Activated CD4-positive, alpha-beta T cell treated with anti-CD3 and anti-CD28 coated beads, Interleukin-2, amount 50 U/mL, for 48 hours (primary cell): ENCODE measurements at regions not wholly inside any gene's neighbourhood (a gene's known extent, or its start where the extent isn't known, plus 50 kb on each side); places are given as distances from the start of the nearest gene placed in this dataset.
A peak's percentile ranks its signal among the peaks of the same experiment; 100 is the strongest.

Experiments used
- DNase-seq, 2 experiments: peaks; one replicate each; pipeline ENCODE4 v3.0.0-alpha.2; 2020

GRCh38 chr21:38660333-38661196 lies 145.2 kb upstream of the ETS2 start:
- peak in 1 of 2 experiments; percentile 6 for DNase-seq

GRCh38 chr21:38661197-38661871 lies 144.4 kb upstream of the ETS2 start:
- DNase-seq: peak; percentile 11 to 14

GRCh38 chr21:38661889-38662568 lies 143.7 kb upstream of the ETS2 start:
- no peak for DNase-seq

GRCh38 chr21:38663282-38663681 lies 142.4 kb upstream of the ETS2 start:
- no peak for DNase-seq

DNA sequence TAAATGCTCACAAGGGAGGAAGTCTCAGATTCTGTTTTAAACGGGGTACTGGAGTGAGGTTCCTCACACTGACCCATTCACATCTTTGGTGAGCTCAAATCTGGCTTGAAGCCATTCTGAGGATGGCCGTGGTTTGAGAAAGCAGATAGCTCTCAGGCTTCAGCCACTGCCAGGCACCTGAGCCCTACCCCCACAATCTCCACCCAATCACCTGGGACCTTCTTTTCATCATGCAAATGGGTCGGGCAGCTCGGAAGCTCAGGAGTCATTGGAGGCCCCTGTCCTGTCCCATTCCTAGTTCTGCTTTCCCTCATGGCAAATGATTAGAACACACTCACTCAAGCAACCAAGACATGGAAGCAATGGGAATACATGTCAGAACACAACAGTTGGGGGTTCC lies 141.4 kb upstream of the ETS2 start:
- no peak for DNase-seq

DNA sequence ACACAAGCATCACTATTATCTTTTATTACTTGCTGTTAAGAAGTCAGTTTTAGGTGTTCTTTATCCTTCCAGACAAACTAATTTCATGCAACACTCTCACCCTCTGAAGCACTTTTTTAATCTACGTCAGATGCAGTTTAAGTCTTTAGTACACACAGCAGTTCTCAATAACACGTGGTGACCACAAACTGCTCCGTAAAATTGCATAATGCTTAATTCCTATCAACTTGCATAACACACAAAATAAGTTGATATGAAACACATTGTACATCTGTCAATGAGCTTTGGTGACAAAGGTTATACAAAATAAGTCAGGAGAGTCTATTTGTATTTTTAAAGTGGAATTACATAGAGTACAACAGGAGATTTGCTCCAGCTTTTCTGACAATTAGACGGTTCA lies 140.9 kb upstream of the ETS2 start:
- DNase-seq: no peak

DNA sequence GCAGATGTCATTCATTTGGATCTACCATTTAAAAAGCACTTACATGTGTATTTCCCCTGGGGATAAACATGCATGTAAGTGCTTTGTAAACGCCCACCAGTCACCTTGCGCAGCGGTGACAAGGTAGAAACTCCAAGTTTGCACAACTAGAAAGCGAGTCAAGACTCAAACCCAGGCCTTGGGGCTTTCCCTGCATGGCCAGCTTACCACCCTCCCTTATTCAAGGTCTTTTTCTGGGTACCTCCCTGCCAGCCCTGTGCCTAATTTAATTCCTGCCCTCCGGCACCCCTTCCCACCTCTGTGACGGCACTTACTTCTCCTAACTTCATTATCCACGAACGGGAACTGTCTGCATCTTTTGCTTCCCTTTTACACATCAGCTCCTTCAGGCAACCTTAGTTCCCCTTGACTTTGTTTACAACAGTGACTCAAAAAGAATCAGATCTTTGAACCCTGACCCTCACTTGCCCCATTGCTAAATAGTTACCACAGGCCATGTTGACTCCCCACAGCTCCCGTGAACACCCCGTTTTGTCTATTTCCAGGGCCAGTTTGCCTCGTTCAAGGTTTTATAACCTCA lies 138.3 kb upstream of the ETS2 start:
- no peak for DNase-seq

DNA sequence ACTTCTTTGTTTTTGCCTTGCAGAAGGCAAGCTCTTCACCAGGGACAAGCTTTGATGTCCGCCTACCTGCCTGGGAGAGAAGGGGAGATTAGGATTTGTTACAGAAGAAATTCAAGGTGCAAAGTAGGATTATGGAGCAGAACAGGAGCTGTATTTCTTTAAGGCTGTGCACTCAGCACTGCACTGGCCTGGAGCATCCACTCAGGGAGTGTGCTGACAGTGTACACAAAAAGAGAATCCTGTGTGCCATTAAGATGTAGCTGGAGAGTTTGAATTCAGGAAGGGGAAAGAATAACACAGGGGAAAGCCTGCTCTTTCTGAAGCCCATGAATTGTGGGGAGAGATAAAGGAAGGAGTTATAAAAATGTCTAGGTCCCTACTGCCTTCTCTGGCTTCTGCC lies 137.7 kb upstream of the ETS2 start:
- DNase-seq: no peak

DNA sequence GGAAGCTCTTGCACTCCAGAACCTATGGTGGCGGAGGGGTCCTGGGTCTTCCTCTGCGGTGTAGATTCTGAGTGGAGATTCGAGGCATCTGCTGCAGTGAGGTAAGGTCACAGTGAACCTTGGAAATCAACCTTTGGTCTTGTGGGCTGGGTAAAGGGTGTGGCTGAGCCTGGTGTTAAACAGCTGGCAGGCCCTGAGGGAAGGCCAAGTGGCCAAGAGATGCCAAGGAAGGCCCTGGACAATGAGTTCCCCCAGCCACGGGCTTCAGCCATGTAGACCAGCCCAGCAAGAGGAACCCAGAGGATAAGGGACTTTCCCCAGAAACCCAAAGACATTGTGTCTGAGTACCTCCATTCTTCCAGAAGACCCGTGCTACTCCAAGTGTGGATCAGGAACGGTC lies 137.2 kb upstream of the ETS2 start:
- no peak for DNase-seq

DNA sequence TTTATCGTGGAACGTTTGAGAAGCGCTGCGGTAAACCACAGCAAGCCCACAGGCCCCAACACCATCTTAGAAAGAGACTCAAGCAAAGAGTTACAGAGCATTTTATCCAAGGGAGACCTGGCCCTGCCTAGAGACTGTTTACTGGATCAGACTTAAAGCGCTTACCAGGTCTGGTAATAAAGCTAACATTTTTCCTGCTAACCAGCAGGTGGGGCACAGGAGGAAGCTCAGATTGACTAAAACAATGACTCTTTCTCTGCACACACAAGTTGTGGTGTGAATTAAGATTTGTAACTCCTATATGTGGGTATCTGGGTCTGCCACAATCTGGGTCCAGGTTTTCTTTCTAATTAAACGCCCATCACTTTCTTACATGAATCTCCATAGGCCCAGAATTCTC lies 136.5 kb upstream of the ETS2 start:
- no peak for DNase-seq

DNA sequence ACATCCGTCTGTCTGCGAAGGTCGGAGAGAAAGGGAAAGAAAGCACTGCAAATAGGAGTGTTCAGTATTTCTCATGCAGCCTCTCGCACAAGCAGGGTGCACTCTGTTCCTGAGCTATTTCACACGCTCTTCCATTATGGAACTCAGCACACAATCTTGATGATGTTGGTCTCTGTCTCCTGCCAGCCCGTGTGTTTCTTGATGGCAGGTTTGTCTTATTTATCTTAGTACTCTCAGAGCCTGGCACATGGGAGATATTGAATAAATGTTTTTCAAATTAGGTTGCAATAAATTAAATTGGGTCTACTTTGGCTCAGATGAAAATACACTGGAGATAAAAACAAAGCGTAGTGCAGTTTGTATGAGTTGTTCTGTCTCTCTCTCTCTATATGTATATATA lies 134.9 kb upstream of the ETS2 start:
- no peak for DNase-seq

DNA sequence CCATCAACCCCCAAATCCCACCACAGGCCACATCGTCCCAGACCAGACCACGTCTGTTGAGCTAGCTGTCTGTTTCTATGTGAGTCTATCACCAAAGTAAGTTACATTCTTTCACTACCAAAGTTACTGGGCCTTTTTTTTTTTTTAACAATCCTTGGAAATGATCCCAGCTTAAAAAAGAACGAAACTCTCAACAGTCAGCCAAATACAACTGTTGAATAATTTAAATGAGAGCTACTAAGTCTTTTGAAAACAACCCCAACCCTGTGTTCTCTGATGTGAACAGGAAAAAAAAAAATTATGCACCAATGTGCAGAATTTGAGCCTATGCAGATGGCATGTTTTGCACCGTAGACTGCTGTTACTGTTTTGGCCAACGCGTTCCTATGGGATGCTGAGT lies 134.0 kb upstream of the ETS2 start:
- DNase-seq: no peak

DNA sequence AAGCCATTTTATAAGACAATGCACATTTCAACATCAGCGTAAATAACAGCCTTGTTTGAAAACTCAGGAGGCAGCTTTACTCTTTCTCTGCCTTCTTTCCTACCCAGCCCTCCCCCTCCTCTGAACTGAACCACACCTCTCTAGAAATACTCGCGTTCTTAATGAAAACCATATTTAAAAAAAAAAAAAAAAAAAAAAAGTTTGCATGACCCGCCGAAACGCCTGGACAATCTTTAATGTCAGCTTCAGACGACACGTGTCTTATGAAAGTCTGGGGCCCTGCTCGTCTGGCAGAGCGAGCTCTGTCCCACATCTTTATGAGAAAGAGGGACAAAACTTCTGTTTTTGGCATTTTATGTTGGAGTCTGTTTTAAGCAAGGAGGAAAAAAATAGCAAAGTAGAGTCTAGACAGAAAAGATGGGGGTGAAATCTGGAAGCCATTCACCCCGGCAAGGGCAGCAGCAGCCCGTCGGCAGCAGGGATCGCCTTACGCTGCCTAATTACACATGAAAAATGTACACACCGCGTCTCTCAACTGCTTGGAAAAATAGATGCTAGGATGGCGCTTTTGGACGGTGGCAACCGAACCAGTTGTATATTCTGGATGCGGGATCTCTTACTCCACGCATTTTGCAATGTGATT lies 130.4 kb upstream of the ETS2 start:
- DNase-seq: no peak

DNA sequence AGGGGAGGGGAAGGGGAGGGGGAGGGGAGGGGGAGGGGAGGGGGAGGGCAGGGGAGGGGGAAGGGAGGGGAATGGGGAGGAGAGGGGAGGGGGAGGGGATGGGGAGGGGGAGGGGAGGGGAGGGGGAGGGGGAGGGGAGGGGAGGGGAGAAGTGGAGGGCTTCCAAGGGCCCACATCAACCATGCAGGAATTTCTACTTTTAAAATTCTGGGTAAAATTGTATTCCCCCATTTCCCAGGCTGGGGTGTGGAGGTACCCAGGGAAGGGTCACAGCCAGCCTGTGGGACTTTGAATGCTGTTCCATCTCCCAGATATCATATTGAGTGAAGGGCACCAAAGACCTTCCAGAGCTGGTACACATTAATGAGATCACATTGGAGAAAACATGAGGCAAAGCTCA lies 126.9 kb upstream of the ETS2 start:
- DNase-seq: no peak

- DNase-seq: no peak
Observed at GRCh38 chr21:38679534-38679933, 126.2 kb upstream of the ETS2 start.

DNA sequence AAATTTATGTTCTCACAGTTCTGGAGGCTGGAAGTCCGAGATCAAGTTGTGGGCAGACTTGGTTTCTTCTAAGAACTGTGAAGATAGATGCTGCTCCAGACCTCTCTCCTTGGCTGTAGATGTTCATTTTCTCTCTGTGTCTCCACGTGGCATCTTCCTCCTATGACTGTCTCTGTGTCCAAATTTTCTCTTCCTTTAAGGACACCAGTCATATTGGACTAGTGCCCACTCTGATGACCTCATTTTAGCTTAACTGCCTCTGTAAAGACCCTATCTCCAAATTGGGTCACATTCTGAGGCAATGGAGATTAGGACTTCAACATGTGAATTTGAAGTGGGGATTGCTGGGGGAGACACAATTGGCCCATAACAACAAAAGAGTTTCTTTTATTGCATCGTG lies 125.3 kb upstream of the ETS2 start:
- DNase-seq: no peak

DNA sequence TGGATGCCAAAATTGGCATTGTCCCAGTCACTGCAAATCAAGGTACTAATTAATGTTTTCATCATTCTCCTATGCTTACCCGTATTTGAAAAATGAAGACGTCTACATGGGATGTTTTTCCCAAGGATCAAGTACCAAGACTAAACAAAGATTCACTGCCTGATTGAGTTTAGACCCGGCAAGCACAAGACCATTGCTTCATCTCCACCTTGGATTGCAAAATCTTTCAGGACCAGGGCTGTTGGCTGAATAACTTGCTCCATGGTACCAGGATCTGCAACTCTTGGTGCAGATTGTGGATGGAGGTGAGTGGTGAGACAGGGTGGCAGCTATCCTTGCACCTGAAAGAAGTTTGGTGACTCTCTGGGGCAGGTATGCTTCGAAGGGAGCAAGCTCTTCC lies 122.5 kb upstream of the ETS2 start:
- DNase-seq: no peak

- no peak for DNase-seq
Observed at GRCh38 chr21:38688068-38688467, 117.7 kb upstream of the ETS2 start.

- DNase-seq: no peak
Observed at GRCh38 chr21:38691631-38692030, 114.1 kb upstream of the ETS2 start.

- DNase-seq: no peak
Observed at GRCh38 chr21:38696579-38696978, 109.2 kb upstream of the ETS2 start.

DNA sequence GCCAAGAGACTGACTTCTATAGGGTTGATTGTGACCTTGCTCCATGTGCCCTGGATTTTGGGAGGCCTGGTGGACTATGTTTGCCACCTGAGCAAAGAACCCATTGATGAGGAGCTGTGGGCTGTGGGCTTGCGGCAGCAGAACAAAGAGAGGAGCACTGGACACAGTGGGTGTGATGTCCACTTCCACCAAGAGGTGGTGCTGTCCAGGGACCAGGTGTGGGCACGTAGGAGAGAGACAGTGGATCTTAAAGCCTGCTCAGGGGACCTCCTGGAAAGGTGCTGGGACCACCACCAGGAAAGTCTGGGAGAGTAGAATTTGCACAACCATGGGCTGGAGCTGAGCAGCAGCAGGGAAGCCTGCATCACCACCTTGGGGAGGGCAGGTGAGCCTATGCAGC lies 106.7 kb upstream of the ETS2 start:
- no peak for DNase-seq

DNA sequence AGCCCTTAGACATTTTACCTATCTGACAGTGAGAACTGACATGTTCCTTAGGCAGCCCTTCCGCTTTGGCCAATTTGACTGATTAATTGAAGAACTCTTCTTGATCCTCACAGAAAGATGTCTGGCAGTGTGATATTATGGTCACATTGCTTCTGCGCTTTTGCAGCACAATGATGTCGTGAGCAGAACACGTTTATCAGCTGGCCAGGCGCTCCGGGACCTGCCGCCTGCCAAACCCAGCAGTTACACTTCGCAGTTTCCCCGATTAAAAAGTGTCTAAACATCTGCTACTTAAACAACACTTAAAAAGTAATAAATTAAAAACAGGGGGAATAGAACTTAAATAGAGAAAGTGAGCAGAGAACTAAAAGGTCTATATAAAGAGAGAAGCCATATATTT lies 103.5 kb upstream of the ETS2 start:
- no peak for DNase-seq

GRCh38 chr21:38709876-38710275 lies 95.9 kb upstream of the ETS2 start:
- DNase-seq: no peak
